Stimulated activated CD4-positive, alpha-beta T cell treated with anti-CD3 and anti-CD28 coated beads, Interleukin-15, amount 100 ng/mL, for 24 hours (primary cell): ENCODE measurements at regions not wholly inside any gene's neighbourhood (a gene's known extent, or its start where the extent isn't known, plus 50 kb on each side); places are given as distances from the start of the nearest gene placed in this dataset.

Experiments used
- DNase-seq: peaks from one replicate; pipeline ENCODE4 v3.0.0-alpha.2; 2020

DNA sequence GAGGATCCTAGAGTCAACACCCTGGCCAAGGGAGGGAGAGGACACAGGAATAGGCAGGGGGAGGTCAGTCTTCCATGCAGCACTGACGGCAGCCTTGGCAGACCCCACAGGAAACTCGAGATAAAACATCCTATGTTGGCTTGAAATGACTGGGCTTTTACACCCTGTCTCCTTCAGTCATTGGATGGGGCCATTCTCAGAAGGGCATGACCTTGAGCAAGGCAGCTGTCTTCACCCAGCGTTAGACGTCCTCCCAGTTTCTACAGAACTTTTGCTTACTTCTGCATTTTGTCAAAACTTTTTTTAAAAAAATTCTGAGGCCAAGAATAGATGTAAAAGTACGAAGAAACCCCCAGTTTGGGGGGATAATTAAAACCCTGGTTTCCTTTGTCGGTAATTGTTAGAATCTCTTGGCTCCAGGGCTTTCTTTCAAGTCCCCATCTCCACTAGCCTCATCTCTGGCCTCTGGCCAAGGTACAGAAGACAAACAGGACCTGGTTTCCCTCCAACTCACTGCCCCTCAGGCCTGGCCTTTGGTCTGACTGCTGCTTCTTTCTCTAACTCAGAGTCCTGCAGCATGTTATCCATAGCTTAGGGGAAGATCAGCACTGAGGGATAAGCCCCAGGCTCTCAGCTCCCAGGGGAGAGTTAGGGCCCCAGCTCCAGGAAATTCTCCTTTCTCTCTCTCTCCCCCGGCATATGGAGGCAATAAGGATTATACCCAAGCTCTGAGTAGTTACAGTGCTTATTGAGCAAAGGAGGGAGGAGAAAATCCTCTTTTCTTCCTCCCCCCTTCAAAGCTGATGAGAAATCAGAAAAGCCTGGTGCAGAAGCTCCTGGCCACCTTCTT is 51.6 kb upstream of the KCND3 start:
- DNase-seq, result no peak

DNA sequence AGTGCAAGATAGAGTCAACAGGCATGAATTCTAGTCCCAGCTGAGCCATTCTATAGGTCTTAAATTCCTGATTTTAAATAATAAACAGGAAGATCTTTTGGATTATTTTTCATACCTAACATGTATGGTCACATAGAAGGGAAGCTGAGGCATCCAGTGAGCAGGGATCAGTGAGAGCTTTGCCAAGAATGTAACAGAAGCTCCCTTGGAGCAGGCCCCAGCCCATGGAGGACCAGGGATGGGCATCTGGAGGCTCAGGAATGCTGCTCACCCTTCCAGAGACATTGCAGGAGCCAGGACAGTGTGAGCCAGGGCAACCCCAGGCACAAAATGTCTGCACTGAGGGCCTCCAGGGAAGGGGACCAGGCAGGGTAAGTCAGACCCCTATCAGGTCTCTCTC is 54.4 kb upstream of the KCND3 start:
- DNase-seq, result no peak

DNA sequence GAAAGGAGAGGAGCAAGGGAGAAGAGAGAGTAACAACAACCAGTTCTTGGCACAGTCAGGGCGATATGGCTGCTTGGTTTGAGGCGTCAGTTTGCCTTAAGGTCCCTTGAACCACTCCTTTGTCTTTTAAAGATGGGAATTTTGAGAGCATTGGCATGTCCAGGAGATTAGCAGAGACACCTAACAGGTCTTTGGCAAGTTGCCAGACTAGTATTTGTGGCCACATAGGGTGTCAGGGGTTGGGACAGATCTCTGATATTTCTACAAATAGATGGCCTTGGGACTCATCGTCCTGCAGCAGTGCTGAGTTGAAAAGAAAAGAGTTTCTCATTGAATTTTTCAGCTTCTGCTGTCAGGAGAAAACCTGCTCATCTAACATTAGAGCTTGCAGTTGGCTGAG is 55.3 kb upstream of the KCND3 start:
- no peak for DNase-seq

DNA sequence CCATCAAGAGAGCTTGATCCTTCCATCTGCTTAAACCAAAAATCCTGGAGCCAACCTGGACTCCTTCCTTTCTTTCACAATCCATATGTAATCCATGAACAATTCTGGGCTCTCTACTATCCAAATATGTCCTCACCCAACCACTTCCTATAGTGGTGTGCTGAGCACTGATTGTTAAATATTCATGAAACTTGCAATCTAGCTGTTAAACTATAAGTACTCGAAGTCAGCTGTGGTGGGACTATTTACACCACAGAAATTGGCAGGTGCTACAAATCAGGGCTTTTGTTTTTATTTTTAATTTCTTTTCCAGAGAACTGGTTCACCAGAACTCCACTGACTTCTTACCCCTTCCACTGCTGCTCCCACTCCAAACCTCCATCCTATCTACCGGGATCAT is 57.2 kb upstream of the KCND3 start:
- DNase-seq, result no peak

DNA sequence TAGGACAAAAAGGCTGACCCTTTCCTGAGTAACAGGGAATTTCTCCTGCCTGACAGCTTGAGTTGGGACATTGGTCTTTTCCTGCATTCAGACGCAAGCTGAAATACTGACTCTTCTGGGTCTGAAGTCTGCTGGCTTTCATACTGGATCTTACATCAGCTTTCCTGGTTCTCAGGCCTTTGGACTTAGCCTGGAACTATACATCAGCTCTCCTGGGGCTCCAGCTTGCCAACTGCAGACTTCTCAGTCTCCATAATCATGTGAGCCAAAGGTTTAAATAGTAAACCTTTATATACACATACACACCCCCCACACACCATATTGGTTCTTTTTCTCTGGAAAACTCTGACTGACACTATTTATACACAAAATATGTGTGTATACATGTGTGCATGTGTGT is 59.0 kb upstream of the KCND3 start:
- DNase-seq, result no peak

DNA sequence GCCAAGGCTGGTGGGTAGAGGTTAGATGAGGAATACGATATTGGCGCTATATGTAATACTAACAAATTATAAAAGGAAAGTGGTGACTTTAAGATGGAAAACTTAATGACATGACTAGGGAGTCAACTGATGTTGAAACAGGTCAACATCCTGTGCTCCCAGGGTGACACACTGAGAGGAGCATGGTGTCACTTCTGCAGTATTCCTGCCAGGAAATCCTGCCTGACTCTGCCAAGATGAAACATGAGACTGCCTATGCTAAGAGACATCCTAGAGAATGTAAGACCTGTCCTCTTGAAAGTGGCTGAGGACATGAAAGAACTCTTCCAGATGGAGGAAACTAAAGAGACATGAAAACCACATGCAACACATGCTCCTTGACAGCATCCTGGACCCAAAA is 65.0 kb upstream of the KCND3 start:
- DNase-seq, result no peak

DNA sequence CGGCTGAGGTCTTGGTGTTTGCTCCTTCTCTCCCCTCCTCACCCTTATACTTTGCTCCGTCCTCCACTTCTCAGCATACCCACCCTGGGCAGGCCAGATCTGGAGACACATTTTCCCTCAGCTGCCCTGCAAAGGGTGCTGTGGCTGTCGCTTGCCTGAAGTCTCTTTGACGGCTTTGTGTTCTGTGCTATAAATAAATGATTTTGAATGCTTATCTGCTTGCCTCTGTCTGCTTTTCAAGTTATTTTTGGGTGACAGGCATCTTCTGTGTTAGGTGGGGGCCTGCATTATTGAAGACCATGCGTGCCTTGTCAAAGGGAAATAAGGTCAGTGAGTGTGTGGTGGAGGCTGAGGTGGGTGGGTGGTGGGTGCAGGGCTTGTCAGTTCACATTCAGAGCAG is 66.9 kb upstream of the KCND3 start:
- DNase-seq, result no peak

DNA sequence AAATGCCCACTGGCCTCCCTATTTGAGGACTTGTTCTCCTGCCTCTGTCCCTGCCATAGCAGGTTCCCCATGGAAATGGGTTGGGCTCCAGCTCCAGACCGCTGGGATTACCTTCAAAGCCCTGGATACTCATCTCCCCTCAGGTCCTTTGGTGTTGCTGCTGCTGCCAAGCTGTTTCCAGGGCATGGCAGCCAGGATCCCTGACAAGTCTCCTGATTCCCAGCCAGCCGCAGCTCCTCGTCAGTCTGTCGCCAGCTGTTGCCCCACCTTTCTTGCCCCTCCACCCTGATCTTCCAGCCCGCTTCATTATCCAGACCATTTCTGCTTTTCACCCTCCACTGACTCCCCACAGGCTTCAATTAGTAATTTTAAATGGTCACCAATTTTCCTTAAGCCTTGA is 68.3 kb upstream of the KCND3 start:
- DNase-seq, result no peak

DNA sequence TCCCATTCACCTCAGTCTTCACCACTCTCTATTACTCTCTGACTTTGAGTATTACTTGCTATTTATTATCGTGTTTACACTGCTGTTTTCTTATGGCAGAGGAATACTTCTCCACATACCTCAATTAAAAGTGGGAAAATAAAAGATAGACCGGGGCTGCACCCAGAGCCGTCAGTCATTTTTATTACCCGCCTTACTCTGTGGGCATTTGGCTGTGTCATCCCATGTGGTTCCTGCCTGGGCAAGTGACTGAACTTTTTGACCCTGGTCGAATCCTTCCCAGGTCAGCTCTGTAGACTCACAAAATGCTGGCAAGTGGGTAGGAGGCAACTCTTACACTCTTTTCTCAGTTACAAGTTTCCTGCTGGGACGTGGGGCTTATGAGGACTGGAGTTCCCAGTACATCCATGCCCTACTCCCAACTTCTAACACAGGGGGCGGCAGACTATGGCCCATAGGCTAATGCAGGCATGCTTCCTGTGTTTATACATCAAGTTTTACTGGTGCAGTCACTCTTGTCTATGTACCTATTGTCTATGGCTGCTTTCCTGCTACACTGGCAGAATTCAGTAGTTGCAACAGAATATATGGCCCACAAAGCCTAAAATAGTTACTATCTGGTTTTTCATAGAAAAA is 69.5 kb upstream of the KCND3 start:
- DNase-seq, result no peak

DNA sequence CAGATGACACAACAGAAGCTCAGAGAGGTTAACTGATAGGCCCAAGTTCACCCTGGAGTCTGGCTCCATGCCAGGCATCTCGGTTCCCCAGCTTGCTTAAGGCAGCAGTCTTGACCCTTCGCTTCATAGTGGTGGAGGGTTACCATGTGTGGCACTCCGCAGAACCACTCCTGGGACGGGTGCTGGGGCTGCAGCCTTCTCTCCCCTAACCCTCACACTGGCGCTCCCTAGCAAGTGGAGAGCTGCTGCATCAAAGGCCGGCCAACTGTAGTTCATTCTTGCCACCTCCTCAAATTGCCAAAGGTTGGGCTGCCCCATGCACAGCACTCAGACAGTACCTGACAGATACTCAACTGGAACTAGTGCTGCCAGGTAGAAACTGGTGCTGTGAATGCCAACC is 70.2 kb upstream of the KCND3 start:
- DNase-seq, result no peak

DNA sequence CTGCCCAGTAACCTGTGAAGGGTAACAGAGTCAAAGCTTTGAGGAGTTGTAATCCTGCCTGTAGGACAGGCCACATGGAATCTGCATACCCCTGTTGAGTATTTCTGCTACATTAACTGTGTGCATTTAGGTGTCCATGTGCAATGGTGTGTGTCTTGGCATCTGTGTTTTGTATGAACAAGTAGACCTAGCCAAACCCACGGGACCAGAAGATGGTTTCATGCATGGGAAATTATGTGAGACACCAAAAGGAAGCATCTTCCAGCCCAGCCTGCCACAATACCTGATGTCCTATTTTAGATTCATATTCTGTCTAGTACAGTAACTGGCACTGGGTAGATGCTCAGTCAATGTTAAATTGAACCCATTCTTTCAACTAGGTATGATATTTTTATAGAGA is 70.8 kb upstream of the KCND3 start:
- DNase-seq, result no peak

DNA sequence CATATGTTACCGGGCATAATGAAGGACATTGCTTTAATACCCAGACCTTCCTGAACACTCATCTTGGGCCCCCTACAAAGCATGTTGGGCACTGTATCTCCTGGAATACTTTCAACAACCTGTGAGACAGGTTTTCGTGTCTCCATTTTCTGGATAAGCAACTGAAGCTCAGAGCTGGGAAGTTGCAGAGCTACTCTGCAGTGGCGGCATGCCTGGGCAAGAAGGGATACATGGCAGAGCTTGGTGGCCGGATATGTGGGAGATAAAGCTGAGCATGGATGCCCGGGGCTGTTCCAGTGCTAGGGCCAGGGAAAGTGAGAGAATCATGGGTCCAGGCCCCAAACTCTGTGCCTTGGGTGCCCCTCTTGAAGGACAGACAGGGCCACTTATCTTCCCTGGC is 71.6 kb upstream of the KCND3 start:
- DNase-seq, result no peak

DNA sequence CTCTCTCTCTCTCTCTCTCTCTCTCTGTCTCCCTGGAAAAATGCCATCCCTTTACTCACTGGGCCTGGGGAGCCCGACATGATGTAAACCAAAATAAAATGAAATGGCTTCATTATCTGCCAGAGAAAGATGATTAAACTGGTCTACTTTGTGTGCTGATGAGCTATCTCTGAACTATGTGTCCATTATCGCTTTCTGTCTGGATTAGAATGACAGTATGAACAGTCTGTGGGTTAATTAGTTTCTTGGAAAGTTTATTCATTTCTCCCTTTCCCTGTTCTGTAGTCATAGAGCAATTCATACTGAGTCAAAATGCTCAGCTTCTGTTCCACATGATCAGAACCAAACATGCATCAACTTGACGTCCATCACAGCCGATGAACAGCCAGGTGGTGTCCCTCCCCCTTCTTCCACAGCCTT is 72.4 kb upstream of the KCND3 start:
- no peak for DNase-seq

DNA sequence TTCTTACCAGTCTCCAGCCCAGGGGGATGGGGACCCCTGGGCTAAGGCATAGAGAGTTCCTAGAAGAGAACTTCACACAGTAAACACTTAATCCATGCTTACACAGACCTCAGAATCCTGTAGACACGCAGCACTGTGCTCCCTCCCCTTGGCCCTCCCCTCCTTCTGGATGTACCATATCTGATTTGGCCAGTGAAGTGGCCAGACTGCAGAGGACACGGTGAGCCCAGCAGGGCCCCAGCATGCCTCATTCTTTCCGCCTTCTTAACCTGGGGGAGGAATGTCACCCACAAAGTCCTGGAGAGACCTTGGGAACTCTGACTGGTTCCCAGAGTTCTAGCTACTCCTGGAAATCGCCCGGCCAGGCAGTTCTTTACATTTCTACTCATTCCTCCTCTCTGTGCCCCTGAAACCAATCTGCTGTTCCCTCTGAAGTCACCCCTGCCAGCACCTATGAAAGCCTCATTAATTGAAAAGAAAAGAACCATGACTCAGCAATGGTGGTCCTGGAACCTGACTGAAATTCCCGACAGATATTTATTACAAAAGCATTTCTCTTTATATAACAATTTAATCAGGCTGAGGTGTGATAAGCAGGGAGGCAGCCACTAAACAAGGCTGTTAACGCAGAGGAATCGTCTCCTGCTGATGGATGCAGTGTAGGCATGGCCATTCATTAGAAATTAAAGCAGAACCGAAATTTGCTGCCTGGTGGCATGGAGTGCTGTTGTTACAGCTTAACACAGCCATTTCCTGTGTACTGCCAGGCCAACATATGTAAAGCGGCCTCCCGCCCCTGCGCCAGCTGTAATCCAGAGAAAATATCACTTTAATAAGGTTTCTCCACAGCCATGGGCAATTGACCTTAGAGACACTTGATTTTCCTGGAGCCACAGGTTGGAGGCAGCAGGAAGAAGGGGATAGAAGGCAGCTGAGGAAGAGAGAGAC is 74.6 kb upstream of the KCND3 start:
- no peak for DNase-seq

DNA sequence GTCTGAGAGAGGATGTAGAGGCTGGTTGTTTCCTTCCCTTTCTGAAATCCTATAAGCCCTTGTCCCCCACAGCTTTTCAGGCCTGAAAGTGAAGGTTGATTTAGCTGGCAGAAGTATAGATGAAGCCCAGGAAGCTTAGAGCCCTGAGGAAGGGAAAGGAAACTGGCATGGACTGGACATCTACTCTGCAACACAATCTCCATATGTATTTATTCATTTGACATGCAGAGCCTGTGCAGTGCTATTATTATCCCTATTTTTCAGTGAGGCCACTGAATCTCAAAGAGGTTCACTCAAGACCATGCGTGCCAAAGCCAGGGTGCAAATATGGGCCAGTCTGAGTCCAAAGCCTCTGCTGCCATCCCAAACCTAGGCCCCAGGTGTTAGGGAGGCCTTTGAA is 78.5 kb upstream of the KCND3 start:
- no peak for DNase-seq

DNA sequence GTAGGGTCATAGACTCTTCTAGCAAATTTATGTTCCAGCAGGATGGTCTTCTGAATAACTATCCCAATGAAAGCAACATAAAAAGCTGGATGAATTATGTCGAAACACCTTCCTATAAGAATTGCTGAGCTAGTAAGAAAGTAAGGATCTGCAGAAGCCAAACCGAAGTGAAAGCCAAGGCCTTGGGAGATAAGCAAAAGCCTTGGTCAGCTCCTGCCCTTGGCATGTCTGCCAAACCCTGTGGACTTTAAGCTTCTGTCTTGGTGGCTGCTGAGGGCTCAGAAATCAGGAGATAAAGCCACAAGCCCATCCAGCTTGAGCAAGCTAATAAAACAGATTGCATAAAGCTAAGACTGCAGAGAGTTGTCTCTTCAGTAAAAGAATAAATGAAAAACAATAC is 81.2 kb upstream of the KCND3 start:
- DNase-seq, result no peak

DNA sequence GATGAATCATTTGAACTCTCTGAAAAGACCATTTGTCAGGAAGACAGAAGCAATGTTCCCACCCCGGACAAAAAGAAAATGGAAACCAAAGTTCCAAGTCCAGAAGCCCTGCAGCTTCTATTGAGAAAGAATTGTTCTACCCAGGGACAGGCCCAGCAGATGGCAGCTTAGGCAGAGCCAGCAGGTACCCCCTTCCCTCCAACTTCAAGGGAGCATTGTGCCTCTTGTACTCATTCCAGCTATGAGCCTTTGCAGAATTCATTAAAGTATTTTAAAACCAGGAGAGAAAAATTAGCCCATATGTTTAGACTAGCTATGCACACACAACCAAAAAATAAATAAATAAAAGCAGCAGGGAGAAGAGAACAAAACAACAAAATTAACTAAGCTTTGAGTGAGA is 85.2 kb upstream of the KCND3 start:
- DNase-seq, result no peak

DNA sequence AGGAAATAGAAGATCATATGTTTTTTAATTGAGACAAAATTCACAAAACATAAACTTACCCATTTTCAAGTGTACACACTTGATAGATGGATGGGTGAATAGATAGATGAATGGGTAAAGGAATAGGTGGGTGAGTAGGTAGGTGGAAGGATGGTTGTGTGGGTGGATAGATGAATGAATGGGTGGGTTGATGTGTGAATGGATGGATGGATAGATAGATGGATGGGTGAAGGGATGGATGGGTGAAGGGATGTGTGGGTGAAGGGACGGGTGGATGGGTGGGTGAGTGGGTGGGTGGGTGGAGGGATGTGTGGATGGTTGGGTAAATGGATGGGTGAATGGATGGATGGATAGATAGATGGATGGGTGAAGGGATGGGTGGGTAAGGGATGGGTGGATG is 86.1 kb upstream of the KCND3 start:
- DNase-seq, result no peak

DNA sequence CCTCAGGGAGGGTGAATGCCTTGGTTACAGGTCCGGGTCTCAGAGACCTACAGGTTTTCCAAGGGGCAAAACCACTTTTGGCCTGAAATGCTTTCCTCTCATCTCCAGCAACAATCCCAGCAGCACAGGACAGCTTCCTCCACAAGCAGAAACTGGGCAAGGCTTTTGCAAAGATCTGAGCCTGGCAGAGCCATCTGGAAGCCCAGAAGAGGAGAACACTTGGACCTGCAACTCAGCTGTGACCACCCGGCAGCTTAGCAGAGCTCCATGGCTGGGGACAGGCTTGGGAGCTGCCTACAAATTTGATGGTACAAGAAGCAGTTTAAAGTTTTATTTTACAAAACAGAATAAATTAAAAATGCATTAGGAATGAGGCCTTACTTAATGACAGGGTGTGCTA is 90.0 kb upstream of the KCND3 start:
- DNase-seq, result no peak

DNA sequence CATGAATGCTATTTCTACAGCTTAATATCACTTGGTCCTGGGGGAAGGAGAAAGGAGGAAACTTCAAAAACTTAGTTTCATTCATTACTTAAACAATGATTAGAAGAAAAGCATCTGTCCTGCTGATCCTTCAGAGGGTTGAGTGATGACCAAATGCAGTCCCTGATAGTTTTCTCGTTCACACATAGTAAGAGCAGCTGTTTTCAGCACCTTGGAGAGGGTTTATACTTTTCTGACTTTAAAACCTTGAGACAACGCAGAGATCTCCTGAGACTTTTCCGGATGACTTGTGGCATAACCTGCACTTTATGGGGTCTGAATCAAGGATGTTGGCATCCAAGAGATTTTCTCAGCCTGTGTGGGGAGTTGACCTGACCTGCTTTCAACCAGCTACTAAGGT is 94.0 kb upstream of the KCND3 start:
- no peak for DNase-seq

DNA sequence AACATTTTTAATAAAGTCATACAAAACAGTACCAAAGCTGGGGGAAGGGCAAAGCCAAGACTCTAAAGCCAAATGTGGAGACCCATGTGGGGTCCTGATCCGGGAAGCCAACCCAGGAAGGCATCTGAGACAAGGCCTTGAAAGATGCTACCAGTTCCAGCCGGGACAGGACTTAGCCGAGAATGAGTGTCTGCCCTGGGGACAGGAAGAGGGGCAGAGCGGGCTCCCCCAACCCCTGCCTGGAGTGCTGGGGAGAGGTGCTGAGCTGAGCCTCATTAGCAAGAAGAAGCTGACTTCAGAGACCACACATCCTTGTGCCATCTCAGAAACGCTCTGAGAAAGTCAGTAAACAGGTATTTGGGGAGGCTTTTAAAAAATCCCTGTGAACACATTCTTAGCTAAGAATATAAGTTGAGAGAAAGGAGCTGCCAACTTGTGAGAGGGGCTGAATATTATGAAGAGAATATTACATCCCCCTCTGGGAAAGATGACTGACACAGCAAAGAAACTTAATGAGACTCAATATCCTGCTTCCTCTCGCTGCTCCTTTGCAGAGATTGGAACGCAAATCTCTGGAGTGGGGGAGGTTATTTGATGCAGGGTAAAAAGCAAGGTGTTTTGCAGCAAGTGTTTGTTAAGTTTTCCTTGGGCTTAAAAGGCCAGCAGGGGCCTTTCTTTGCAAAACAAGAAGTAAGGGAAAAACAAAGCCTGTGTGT is 103.3 kb upstream of the KCND3 start:
- no peak for DNase-seq

DNA sequence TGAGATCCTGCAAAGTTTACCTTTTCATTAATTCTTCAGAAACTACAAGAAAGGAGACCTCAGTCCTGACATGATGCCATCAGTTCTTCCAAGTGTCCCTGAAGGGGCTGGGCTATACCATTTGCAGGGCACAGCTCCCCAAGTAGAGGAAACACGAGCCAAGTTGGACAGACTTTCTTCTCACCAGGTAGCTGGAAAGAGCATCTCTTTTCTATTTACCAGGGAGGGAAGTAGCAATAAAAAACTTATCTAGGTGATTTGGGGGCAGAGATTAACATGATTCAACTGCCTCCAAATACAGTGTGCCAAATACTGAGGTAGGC is 103.9 kb upstream of the KCND3 start:
- no peak for DNase-seq

DNA sequence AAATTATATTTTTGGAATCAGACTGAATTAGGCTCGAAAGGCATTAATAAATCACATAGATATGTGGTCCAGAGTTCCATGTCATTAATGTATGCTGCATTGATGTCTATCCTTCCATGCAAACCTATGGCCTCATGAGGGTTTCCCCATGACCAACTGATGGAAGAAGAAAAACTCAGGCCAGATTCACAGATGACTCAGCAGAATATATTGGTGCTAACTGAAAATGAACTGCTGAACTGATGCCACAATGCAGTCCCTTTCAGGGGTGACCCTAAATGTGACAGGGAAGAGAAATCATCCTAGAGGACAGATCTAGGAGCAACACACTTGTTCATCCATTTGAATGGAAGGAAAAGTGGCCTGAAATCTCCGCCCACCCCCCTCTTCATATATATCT is 110.5 kb upstream of the KCND3 start:
- no peak for DNase-seq
